ENCODE measurements at regions not wholly inside any gene's neighbourhood (a gene's known extent, or its start where the extent isn't known, plus 50 kb on each side); places are given as distances from the start of the nearest gene placed in this dataset.

GRCh38 chr4:37014584-37014983 lies 230.0 kb upstream of the NWD2 start:
- H3K4me3 ChIP-seq (ENCODE audit: low read depth in 1 of 5, low read length in 5 of 5): no peak overlapping the region
- H3K9ac ChIP-seq (ENCODE audit: low read length in 5 of 5): no peak overlapping the region
- no peaks in the 10 kb centered on the region for H3K9me3 ChIP-seq (ENCODE audit: control insufficient read depth in 5 of 5, low read length in 5 of 5)
- H3K4me1 ChIP-seq (ENCODE audit: control insufficient read depth in 5 of 5, insufficient read depth in 5 of 5, low read length in 5 of 5): no peaks in the 10 kb centered on the region
- no peaks in the 10 kb centered on the region for H3K27me3 ChIP-seq (ENCODE audit: control insufficient read depth in 5 of 5, insufficient read depth in 4 of 5, low read length in 5 of 5)
- no peaks in the 10 kb centered on the region for H3K36me3 ChIP-seq (ENCODE audit: control insufficient read depth in 5 of 5, insufficient read depth in 5 of 5, low read length in 5 of 5)
- H3K27ac ChIP-seq (ENCODE audit: low read depth, low read length): no peak overlapping the region

DNA sequence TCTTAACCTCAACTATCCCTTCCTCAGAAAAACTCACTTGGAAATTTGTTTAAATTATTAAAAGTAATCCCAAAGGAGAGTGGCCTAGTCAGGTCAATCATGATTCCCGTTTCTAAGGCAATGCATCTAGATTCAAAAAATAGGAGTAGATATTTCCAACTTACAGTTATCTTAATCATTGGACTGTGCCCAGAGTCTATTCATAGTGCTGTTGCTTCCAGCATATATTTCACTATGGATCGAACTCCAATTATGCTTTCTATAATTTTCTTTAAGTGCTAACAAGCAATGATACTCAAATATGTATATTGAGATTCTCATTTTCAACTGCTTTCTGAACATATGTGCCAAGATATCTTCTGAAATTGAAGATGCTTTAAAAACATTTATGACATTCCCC lies 229.2 kb upstream of the NWD2 start:
- no peaks in the 10 kb centered on the region for H3K4me1 ChIP-seq (ENCODE audit: control insufficient read depth in 5 of 5, insufficient read depth in 5 of 5, low read length in 5 of 5)
- no peak overlapping the region for H3K4me3 ChIP-seq (ENCODE audit: low read depth in 1 of 5, low read length in 5 of 5)
- no peaks in the 10 kb centered on the region for H3K27me3 ChIP-seq (ENCODE audit: control insufficient read depth in 5 of 5, insufficient read depth in 4 of 5, low read length in 5 of 5)
- H3K36me3 ChIP-seq (ENCODE audit: control insufficient read depth in 5 of 5, insufficient read depth in 5 of 5, low read length in 5 of 5): no peaks in the 10 kb centered on the region
- H3K9me3 ChIP-seq (ENCODE audit: control insufficient read depth in 5 of 5, low read length in 5 of 5): no peaks in the 10 kb centered on the region
- H3K27ac ChIP-seq (ENCODE audit: low read depth, low read length): no peak overlapping the region
- H3K9ac ChIP-seq (ENCODE audit: low read length in 5 of 5): no peak overlapping the region

GRCh38 chr4:37023504-37023903 lies 221.0 kb upstream of the NWD2 start:
- Histone ChIP-seq H3K27me3 (ENCODE audit: control insufficient read depth in 5 of 5, insufficient read depth in 4 of 5, low read length in 5 of 5) (no peaks in the 10 kb centered on the region), H3K4me1 (ENCODE audit: control insufficient read depth in 5 of 5, insufficient read depth in 5 of 5, low read length in 5 of 5) (no peaks in the 10 kb centered on the region), H3K4me3 (ENCODE audit: low read depth in 1 of 5, low read length in 5 of 5) (no peak overlapping the region), H3K9me3 (ENCODE audit: control insufficient read depth in 5 of 5, low read length in 5 of 5) (no peaks in the 10 kb centered on the region), H3K27ac (ENCODE audit: low read depth, low read length) (no peak overlapping the region), H3K36me3 (ENCODE audit: control insufficient read depth in 5 of 5, insufficient read depth in 5 of 5, low read length in 5 of 5) (no peaks in the 10 kb centered on the region), H3K9ac (ENCODE audit: low read length in 5 of 5) (no peak overlapping the region)

- Histone ChIP-seq H3K27me3 (ENCODE audit: control insufficient read depth in 5 of 5, insufficient read depth in 4 of 5, low read length in 5 of 5) (no peaks in the 10 kb centered on the region), H3K4me3 (ENCODE audit: low read depth in 1 of 5, low read length in 5 of 5) (no peak overlapping the region), H3K9me3 (ENCODE audit: control insufficient read depth in 5 of 5, low read length in 5 of 5) (no peaks in the 10 kb centered on the region), H3K9ac (ENCODE audit: low read length in 5 of 5) (no peak overlapping the region), H3K4me1 (ENCODE audit: control insufficient read depth in 5 of 5, insufficient read depth in 5 of 5, low read length in 5 of 5) (no peaks in the 10 kb centered on the region), H3K36me3 (ENCODE audit: control insufficient read depth in 5 of 5, insufficient read depth in 5 of 5, low read length in 5 of 5) (no peaks in the 10 kb centered on the region), H3K27ac (ENCODE audit: low read depth, low read length) (no peak overlapping the region)
These were observed 220.5 kb upstream of the NWD2 start for GRCh38 chr4:37023996-37024395.

GRCh38 chr4:37040816-37041215 lies 203.7 kb upstream of the NWD2 start:
- no peaks in the 10 kb centered on the region for H3K27me3 ChIP-seq (ENCODE audit: control insufficient read depth in 5 of 5, insufficient read depth in 4 of 5, low read length in 5 of 5)
- H3K9ac ChIP-seq (ENCODE audit: low read length in 5 of 5): no peak overlapping the region
- H3K4me3 ChIP-seq (ENCODE audit: low read depth in 1 of 5, low read length in 5 of 5): no peak overlapping the region
- H3K9me3 ChIP-seq (ENCODE audit: control insufficient read depth in 5 of 5, low read length in 5 of 5): no peaks in the 10 kb centered on the region
- H3K4me1 ChIP-seq (ENCODE audit: control insufficient read depth in 5 of 5, insufficient read depth in 5 of 5, low read length in 5 of 5): no peaks in the 10 kb centered on the region
- H3K36me3 ChIP-seq (ENCODE audit: control insufficient read depth in 5 of 5, insufficient read depth in 5 of 5, low read length in 5 of 5): no peaks in the 10 kb centered on the region
- no peak overlapping the region for H3K27ac ChIP-seq (ENCODE audit: low read depth, low read length)

- no peaks in the 10 kb centered on the region for H3K36me3 ChIP-seq (ENCODE audit: control insufficient read depth in 5 of 5, insufficient read depth in 5 of 5, low read length in 5 of 5)
- no peaks in the 10 kb centered on the region for H3K4me1 ChIP-seq (ENCODE audit: control insufficient read depth in 5 of 5, insufficient read depth in 5 of 5, low read length in 5 of 5)
- no peak overlapping the region for H3K4me3 ChIP-seq (ENCODE audit: low read depth in 1 of 5, low read length in 5 of 5)
- H3K27me3 ChIP-seq (ENCODE audit: control insufficient read depth in 5 of 5, insufficient read depth in 4 of 5, low read length in 5 of 5): no peaks in the 10 kb centered on the region
- H3K27ac ChIP-seq (ENCODE audit: low read depth, low read length): no peak overlapping the region
- no peaks in the 10 kb centered on the region for H3K9me3 ChIP-seq (ENCODE audit: control insufficient read depth in 5 of 5, low read length in 5 of 5)
- H3K9ac ChIP-seq (ENCODE audit: low read length in 5 of 5): no peak overlapping the region
These were observed 201.2 kb upstream of the NWD2 start for GRCh38 chr4:37043342-37043741.

GRCh38 chr4:37051111-37051510 lies 193.4 kb upstream of the NWD2 start:
- Histone ChIP-seq H3K36me3 (ENCODE audit: control insufficient read depth in 5 of 5, insufficient read depth in 5 of 5, low read length in 5 of 5) (no peaks in the 10 kb centered on the region), H3K9ac (ENCODE audit: low read length in 5 of 5) (no peak overlapping the region), H3K4me3 (ENCODE audit: low read depth in 1 of 5, low read length in 5 of 5) (no peak overlapping the region), H3K27ac (ENCODE audit: low read depth, low read length) (no peak overlapping the region), H3K27me3 (ENCODE audit: control insufficient read depth in 5 of 5, insufficient read depth in 4 of 5, low read length in 5 of 5) (no peaks in the 10 kb centered on the region), H3K4me1 (ENCODE audit: control insufficient read depth in 5 of 5, insufficient read depth in 5 of 5, low read length in 5 of 5) (peaks cover 0 to 3% (median 0%) of the 10 kb centered on the region in 5 donors), H3K9me3 (ENCODE audit: control insufficient read depth in 5 of 5, low read length in 5 of 5) (no peaks in the 10 kb centered on the region)

DNA sequence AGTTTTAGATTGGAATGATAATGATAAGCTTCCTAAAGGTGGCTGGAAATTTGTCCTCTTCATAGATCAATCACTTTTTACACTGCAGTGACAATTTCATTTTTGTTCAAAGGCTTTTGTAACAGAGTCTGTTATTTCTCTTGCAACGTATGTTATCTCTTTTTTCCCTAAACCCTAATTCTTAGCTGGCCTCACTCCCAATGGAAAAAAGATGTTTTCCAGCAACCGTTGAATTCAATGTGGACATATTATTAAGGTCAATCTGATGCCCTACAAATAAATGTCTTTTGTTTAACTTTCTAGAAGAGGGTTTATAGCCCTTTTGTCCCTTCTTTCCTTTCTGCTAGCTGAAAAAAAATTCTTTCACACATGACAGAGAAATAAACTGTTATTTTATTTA lies 192.7 kb upstream of the NWD2 start:
- no peak overlapping the region for H3K27ac ChIP-seq (ENCODE audit: low read depth, low read length)
- H3K9me3 ChIP-seq (ENCODE audit: control insufficient read depth in 5 of 5, low read length in 5 of 5): no peaks in the 10 kb centered on the region

GRCh38 chr4:37054531-37055077 lies 189.9 kb upstream of the NWD2 start:
- no peaks in the 10 kb centered on the region for H3K9me3 ChIP-seq (ENCODE audit: control insufficient read depth in 5 of 5, low read length in 5 of 5)
- no peak overlapping the region for H3K27ac ChIP-seq (ENCODE audit: low read depth, low read length)
- peaks cover 0 to 3% (median 0%) of the 10 kb centered on the region in 5 donors for H3K4me1 ChIP-seq (ENCODE audit: control insufficient read depth in 5 of 5, insufficient read depth in 5 of 5, low read length in 5 of 5)
- H3K27me3 ChIP-seq (ENCODE audit: control insufficient read depth in 5 of 5, insufficient read depth in 4 of 5, low read length in 5 of 5): no peaks in the 10 kb centered on the region
- no peak overlapping the region for H3K9ac ChIP-seq (ENCODE audit: low read length in 5 of 5)
- H3K4me3 ChIP-seq (ENCODE audit: low read depth in 1 of 5, low read length in 5 of 5): no peak overlapping the region
- no peaks in the 10 kb centered on the region for H3K36me3 ChIP-seq (ENCODE audit: control insufficient read depth in 5 of 5, insufficient read depth in 5 of 5, low read length in 5 of 5)

More for the DNA sequence above, 192.7 kb upstream of the NWD2 start:
- H3K9ac ChIP-seq (ENCODE audit: low read length in 5 of 5): no peak overlapping the region
- no peak overlapping the region for H3K4me3 ChIP-seq (ENCODE audit: low read depth in 1 of 5, low read length in 5 of 5)
- peaks cover 0 to 3% (median 0%) of the 10 kb centered on the region in 5 donors for H3K4me1 ChIP-seq (ENCODE audit: control insufficient read depth in 5 of 5, insufficient read depth in 5 of 5, low read length in 5 of 5)
- H3K27me3 ChIP-seq (ENCODE audit: control insufficient read depth in 5 of 5, insufficient read depth in 4 of 5, low read length in 5 of 5): no peaks in the 10 kb centered on the region
- H3K36me3 ChIP-seq (ENCODE audit: control insufficient read depth in 5 of 5, insufficient read depth in 5 of 5, low read length in 5 of 5): no peaks in the 10 kb centered on the region

GRCh38 chr4:37058826-37059225 lies 185.7 kb upstream of the NWD2 start:
- Histone ChIP-seq H3K9ac (ENCODE audit: low read length in 5 of 5) (no peak overlapping the region), H3K36me3 (ENCODE audit: control insufficient read depth in 5 of 5, insufficient read depth in 5 of 5, low read length in 5 of 5) (no peaks in the 10 kb centered on the region), H3K4me3 (ENCODE audit: low read depth in 1 of 5, low read length in 5 of 5) (no peak overlapping the region), H3K27me3 (ENCODE audit: control insufficient read depth in 5 of 5, insufficient read depth in 4 of 5, low read length in 5 of 5) (no peaks in the 10 kb centered on the region), H3K27ac (ENCODE audit: low read depth, low read length) (no peak overlapping the region), H3K9me3 (ENCODE audit: control insufficient read depth in 5 of 5, low read length in 5 of 5) (no peaks in the 10 kb centered on the region), H3K4me1 (ENCODE audit: control insufficient read depth in 5 of 5, insufficient read depth in 5 of 5, low read length in 5 of 5) (no peaks in the 10 kb centered on the region)

DNA sequence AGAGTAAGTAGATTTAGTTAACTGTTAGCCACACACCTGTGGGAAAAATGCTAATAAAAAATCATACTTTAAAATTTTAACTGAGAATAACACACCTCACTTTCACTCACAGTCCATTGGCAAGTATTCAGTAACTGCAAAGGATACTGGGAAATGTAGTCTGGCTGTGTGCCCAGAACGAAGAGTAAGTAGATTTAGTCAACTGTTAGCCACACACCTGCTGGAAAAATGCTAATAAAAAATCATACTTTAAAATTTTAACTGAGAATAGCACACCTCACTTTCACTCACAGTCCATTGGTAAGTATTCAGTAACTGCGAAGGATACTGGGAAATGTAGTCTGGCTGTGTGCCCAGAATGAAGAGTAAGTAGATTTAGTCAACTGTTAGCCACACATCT lies 178.4 kb upstream of the NWD2 start:
- Histone ChIP-seq H3K4me3 (ENCODE audit: low read depth in 1 of 5, low read length in 5 of 5) (no peak overlapping the region), H3K27ac (ENCODE audit: low read depth, low read length) (no peak overlapping the region), H3K4me1 (ENCODE audit: control insufficient read depth in 5 of 5, insufficient read depth in 5 of 5, low read length in 5 of 5) (no peaks in the 10 kb centered on the region), H3K36me3 (ENCODE audit: control insufficient read depth in 5 of 5, insufficient read depth in 5 of 5, low read length in 5 of 5) (no peaks in the 10 kb centered on the region), H3K27me3 (ENCODE audit: control insufficient read depth in 5 of 5, insufficient read depth in 4 of 5, low read length in 5 of 5) (no peaks in the 10 kb centered on the region), H3K9ac (ENCODE audit: low read length in 5 of 5) (no peak overlapping the region), H3K9me3 (ENCODE audit: control insufficient read depth in 5 of 5, low read length in 5 of 5) (peaks cover 0 to 3% (median 0%) of the 10 kb centered on the region in 5 donors)

Data from subcutaneous abdominal adipose tissue (tissue), 5 donors.